ENCODE measurements at regions not wholly inside any gene's neighbourhood (a gene's known extent, or its start where the extent isn't known, plus 50 kb on each side); places are given as distances from the start of the nearest gene placed in this dataset.
"Not testable (repeated sequence)": the region's sequence is repeated elsewhere in the genome, so short reads cannot be mapped to it uniquely, and the experiment has no call there.

DNA sequence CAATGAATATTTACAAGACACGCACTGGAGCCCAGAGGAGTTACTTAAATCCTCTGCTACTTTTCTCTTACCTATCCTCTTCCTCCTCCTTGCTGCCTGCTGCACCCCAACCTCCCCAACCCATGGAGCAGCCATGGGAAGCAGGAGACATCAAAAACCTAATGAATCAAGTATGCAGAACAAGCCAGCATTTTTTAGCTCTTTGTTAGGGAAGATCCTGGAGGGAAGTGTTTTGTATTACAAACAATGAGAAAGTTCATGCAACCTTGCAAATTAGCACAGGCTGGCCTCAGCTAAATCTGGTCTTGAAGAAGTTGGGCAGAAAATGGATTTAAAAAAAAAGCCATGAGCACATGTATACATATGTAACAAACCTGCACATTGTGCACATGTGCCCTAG lies 498.8 kb downstream of the KIF4B start:
- no peak for DNase-seq (ENCODE audit: low spot score)

DNA sequence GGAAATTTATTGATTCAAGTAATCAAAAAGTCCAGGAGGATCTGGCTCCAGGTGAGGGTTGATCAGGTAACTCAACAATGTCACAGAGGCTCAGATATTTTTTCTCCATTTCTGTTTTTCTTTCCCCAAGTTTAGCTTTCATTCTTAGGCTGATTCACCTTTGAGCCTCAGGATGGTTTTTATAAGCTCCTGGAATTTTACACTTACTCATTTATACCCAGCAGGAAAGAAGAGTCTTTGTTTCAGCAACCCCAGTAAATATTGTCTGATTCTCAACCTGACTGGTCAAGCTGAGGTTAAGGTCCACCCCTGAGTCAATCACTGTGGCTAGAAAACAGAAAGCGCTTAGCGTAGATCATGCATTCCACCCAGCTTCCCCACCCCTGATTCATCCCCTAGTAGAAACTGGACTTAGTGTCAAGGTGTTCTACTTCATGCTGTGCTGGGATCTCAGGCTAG lies 500.6 kb downstream of the KIF4B start:
- no peak for DNase-seq (ENCODE audit: low spot score)

DNA sequence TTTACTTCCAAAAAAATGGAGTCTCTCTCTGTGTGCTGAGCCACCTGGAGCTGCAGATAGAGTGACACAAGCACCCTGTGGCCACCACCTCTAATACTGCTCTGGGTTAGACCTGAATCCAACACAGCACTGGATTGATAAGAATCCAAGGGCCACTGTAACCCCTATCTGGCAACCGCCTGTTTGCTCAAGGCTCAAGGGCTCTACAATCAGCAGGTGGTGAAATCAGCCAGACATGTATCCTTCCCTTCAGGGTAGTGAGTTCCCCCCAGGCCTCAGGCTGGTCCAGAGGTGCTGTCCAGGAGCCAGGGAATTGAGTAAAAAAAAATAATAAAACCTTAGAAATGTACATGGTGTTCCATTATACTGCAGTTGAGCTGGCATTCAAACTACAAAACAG lies 509.0 kb downstream of the KIF4B start:
- no peak for DNase-seq (ENCODE audit: low spot score)

DNA sequence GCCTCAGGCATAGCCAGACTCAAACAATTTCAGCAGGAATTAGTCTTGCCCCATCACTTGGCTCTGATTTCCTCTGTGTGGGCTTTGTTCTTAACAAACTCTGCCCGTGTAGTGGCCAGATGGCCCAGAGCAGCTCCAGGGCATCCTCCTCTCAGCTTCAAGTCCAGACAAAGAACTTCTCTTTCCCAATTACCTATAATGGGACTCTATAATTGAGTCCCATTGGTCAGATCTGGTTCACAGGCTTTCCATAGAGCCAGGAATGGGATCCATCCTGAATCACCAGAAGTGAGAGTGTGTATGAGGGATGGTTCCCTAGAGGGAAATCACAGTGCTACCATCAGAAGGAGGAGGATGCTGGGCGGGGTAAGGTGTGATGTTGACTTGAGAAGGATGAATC lies 515.8 kb downstream of the KIF4B start:
- DNase-seq (ENCODE audit: low spot score) = no peak

DNA sequence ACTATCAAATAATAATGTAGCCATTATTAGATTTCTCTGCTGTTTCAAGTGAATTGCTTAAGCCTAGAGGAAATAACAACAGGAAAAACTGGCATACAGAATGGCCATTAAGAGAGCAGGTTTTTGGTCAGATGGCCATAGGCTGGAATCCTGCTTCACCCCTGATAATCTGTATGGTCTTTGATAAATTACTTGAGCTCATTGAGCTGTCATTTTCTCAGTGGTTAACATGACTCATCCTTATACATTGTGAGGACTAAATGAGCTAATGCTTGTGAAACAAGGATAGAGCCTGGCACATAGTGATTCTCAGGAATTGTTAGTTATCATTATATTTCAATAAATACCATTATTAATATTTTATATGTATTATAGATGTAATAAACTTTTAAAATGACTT lies 516.5 kb downstream of the KIF4B start:
- DNase-seq (ENCODE audit: low spot score) = no peak

DNA sequence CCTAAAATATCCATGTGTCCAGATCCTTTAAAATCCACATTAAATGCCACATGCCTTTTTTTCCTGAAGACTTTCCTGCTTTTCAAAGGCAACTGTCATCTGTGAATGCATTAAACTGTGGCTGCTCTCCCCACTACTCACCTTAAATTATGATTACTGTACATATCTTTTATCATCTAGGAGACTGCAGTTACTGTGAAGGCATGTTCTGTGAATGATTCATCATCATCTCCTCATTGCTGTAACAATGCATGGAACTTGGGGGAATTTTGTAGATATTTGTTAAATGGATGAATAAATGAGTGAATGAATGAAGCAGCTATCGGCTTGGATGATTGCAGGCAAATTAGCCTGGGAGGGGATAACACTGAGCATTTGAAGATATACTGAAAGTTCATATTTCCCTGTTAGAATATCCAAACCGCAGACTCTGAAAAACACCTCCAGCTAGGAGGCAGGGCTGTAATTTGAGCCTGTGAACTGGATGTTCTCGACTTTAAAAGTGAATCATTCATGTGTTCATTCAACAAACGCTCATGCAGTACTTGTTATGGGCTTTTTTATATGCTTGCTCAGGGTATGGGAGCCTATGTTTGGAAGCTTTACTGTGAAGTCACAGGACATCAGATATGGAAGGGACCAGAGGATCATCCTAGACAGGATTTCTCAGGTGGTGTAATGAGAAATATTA lies 519.2 kb downstream of the KIF4B start:
- DNase-seq (ENCODE audit: low spot score) = no peak

DNA sequence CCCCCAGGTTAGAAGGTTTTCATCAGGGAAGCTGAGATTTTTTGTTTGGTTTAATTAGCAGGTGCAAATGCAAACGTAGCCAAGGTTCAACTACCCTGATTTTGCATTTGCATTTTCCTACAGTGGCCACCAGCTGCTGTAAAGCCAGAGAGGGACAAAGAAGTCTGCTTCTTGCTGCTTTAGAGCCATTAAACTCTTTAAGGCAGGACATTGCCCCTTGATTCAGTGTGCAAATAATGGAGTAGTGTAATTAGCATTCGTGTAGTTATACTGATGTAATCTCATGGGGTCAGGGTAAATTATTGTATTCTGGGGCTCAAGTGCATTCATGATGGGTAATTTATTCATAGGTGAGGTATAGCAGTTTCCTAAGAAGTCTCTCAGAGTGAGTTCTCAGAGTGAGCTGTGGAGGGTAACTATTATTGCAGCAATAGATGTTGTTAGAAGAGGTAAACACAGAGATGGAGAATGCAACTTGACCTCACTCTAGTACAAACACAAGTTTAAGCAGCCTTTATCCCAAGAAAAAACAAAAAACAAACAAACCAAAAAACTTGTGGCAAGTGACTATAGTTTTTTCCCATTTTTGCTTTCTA lies 526.5 kb downstream of the KIF4B start:
- no peak for DNase-seq (ENCODE audit: low spot score)

DNA sequence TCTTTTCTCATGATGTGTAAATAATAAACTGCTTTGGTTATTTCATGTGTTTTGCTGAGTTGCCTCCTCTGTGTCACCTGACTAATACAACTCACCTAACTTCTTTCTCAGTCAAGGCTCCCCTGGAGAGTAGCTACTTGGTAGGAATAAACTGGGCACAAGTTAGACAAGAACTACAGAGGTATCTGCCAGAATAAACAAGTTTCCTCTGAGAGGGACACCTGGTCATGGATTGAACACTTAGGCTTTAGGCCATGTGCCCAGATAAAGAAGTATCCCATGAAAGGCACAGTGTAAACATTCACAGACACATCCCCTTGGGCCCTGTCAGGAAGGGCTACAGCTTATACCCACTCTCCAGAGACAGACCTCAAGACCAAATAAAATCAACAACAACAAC lies 532.5 kb downstream of the KIF4B start:
- DNase-seq (ENCODE audit: low spot score) = no peak

DNA sequence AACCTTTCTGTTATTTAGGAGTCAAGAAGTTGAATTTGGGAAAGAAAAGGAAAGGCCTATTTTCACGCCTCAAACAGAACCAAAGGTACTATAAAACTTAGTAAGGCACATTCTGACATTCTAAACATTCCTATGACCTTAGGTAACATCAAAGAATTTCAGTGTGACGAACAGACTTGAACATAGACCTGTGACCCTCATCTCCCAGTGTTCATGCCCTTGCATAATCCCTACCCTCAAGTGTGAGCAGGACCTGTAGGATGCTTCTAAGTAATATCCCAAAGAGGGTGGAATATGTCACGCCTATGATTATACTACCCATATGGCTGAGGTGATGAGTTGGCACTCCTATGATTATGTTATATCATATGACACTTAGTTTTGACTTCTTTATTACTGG lies 540.9 kb downstream of the KIF4B start:
- DNase-seq (ENCODE audit: low spot score) = no peak

DNA sequence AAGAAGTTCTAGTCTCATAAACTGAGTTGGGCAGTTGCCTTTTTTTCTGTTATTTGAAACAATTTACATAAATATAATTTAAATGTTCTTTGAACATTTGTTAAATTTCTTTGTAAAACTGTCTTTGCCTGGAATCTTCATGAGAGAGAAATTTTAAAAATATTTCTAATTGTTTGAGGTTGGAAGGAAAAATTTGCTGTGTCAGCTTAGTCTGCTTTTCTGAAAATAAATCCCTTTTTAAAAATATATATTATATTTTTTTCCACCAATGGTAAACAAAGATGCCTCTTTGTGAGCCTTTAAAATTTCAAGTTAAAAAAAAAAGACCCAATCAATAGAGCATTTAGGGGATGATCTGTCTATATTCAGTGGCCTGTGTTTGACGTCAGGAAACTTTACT lies 542.7 kb downstream of the KIF4B start:
- no peak for DNase-seq (ENCODE audit: low spot score)

DNA sequence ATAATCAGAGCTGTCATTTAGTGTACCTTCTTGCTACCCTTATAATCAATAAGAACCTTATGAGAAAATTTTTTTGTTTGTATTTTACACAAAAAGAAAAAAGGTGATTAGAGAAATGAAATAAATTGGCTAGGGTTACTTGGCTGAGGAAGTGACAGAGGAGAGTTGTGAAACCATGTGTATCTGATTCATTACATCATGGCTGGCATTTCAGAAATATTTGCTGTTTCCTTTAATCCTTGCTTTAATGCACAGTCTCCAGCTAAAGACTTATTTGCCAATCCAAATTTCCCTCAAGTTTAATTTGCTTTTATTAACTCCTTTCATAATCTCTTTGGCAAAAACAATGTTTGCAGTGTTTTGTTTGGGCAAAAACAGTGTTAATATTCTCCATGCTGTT lies 543.1 kb downstream of the KIF4B start:
- no peak for DNase-seq (ENCODE audit: low spot score)

DNA sequence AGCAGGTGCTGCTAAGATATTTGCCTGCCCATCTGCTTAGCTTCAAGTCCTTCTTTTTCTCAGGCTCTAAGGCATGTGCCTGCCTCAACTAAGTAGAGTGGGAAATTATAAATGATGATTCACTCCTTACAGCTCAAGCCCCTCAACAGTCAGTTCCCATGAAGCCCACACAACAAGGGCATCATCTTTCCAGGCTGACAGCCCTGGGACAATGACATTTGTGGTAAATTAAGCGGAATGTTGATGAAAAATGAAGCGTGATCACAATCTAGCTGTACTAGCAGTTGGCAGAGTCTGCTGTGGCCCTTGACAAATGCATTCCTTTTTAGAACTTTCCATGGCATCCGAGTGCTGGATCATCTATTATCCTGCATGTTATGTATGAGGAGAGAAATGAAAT lies 548.6 kb downstream of the KIF4B start:
- DNase-seq (ENCODE audit: low spot score) = no peak

DNA sequence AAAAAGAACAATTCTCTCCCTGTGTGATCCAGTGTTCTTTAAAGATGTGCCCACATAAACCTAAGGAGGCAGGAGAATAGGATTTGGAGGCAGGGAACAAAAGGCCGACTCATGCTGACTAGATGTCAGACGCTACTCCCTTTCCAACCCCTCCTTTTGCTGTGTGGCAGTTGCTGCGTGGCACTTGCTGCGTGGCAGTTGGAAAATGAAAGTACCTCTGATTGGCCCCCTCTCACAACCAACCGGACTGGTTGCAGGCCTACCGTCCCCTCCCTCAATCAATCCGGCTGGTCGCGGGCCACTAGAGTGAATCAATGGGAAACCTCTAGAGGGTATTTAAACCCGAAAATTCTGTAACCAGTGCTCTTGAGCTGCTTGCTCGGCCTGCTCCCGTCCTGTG lies 551.0 kb downstream of the KIF4B start:
- DNase-seq (ENCODE audit: low spot score) = no peak

DNA sequence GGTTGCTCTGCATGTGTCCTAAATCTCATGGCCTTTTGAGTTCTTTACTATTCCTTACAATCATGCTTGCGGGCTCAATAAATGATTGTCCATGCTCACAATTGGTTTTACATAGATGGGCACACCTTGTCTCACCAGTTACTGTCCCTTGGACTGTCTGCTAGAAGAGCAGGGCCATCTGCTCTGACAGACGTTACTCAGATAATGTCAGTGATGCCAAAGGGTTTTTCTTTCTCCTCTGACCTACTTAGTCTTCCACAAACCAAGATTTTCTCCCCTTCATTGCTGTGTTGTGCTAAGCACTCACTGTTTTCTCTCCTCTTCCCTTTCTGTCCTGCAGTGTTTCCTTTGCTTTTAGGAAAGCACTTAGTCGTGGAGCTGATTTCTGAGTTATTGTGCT lies 562.3 kb downstream of the KIF4B start:
- DNase-seq (ENCODE audit: low spot score) = no peak

DNA sequence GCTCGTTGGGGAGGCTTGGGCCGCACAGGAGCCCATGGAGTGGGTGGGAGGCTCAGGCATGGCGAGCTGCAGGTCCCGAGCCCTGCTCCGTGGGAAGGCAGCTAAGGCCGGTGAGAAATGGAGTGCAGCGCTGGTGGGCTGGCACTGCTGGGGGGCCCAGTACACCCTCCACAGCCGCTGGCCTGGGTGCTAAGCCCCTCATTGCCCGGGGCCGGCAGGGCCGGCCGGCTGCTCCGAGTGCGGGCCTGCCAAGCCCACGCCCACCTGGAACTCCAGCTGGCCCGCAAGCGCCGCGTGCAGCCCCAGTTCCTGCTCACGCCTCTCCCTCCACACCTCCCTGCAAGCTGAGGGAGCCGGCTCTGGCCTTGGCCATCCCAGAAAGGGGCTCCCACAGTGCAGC lies 573.3 kb downstream of the KIF4B start:
- not testable (repeated sequence) for DNase-seq (ENCODE audit: low spot score)

DNA sequence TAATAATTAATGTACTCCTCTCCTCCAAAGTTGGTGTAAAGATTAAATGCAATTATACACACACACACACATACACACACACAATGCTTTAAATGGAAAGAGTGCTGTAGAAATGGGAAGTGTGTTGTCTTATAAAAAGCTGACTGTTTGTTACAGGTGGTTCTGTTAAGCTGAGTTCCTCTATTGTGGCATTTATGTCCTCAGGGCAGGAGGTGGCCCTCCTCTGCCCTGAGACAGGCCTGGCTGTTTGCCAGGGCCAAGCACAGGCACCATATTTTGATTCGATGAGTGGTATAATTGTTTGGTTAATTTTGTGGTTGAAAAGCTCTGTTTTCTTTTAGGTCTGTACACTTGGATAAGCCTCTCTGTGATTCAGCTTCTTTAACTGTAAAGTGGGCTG lies 573.9 kb downstream of the KIF4B start:
- DNase-seq (ENCODE audit: low spot score) = no peak

DNA sequence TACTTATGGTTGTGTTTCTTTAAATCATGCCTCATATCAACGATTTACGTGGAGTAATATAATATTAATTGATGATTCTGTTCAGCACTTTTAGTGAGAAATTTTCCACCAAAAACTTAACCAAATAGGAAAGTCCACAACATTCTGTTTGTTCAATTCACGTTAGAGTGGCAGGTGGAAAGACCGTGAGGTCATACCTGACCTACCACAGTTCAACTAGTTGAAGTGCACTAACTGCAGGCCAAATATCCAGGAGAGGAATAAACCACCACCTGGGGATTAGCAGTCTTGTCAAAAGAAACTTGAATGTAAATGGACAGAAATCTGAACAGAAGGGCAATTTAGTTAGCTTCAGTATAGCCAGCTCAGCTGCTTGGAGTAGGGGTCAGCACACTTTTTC lies 577.7 kb downstream of the KIF4B start:
- DNase-seq (ENCODE audit: low spot score) = no peak

DNA sequence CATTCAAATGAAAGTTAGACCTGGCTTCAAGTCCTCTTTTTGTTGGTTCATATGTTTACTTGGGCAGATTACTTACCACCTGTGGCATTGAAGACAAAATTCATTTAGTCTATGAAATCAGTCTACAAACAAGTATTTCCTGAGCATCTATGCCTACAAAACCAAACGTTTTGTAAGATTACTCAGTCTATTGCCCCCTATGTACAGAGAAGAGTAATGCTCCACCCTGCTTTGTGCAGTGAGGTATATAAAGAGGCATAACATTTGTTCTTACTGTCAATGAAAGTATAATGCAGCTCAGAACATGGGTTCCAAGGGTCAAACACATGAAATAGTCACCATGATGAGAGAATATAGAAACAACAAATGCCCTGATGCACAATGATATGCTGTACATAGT lies 580.7 kb downstream of the KIF4B start:
- no peak for DNase-seq (ENCODE audit: low spot score)

DNA sequence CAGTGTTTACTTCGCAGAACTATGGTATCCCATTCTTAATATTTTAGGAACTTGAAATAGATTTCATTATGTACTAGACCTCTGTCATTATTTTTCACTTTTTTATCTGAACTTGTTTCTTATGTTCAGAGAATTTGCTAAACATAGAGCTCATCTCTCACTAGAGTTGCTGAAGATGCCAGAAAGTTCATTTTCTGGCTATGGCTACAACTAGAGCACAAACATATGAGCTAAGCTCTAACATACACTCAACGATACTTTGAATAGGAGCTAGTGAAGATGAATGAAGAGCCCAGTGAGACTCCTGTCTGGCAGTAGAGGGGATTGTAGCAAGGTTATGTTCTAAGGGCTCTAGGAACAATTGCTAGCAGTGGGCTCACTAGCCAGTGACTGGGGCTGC lies 582.2 kb downstream of the KIF4B start:
- DNase-seq (ENCODE audit: low spot score) = no peak

DNA sequence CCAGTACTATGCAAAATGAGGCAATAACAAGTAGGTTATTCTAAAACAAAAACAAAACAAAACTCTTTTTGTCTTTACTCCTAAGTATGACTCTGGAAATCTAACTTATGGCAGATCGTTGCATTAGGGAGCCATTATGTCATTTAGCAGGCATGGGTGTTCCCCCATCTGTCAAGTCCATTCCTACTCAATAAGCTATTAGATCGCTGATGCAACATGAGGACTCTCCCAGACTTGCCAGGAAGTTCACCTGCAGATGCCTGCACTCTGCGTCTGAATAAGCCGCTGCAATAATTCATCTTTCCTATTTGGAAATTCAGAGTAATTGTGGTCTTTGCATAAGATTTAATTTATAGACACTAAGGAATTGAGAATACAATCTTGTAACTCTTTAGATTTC lies 585.0 kb downstream of the KIF4B start:
- no peak for DNase-seq (ENCODE audit: low spot score)

DNA sequence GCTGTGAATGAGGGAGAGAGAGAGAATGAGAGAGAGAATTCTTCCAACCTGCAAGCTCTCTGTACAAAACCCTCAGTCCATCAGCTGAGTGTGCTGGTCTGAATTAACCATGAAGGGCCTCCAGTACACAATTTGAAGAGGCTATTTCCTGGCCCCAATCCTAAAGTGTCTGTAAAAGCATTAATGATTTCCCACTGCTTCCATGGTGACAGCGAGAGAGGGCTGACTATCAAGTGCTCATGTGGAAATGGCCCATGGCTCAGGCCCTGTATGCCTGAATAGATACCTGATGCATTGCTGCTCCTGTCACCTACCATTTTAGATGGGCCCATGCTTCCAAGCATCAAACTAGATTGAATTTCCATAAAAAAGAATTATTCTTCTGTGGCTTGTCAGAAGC lies 592.4 kb downstream of the KIF4B start:
- no peak for DNase-seq (ENCODE audit: low spot score)

DNA sequence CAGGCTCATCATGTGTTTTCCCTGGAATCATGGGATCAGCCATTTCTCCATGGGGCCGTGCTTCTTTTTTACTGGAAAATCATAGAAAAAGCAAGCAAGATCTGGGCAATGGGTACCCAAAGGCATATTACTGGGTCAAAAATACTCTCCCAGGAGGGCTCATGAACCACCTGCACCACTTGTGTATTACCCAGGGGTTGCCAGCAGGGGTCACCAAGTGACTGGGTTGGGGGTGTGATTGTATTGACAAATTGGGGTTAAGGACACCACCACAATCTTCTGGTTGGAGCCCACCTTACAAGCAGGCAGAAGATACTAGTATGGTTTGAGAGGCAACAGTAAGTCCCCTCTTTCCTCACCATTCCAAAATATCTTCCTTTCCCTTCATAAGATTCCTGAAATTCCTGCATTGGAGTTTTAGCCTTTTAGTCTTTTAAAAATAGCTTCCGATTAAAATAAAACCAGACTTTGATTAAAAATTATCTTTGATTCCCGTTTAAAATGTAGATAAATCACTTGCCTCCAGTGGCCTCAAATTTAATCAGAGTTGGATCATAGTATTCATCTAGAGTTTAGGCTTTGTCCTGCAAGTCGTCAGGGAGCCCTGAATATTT lies 603.3 kb downstream of the KIF4B start:
- peak; percentile 69 for DNase-seq (ENCODE audit: low spot score)

DNA sequence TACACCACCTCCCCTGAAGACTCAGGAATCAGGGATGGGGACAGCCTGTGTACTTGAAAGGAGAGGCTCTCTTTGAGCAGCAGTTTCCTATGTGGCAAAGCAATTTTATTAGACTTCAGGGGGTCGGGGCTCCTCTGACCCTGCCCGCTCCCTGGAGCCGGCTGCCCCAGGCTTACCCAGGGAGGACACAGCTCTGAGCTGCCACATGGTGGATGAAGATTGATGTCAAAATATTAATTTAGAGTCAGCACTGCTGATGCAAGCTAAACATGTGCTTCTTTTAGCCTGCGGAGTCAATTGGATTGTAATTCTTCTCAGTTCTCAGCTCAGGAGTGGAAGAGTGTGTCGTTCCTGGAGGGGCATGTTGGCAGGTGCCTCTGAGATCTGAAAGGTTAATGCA lies 606.1 kb downstream of the KIF4B start:
- DNase-seq (ENCODE audit: low spot score) = no peak

Measured in AG08395 (cell line).